ENCODE measurements at regions not wholly inside any gene's neighbourhood (a gene's known extent, or its start where the extent isn't known, plus 50 kb on each side); places are given as distances from the start of the nearest gene placed in this dataset.

- H3K79me2 ChIP-seq (ENCODE audit: insufficient read depth, low read length), result no peaks in the 10 kb centered on the region
- no peaks in the 10 kb centered on the region for H3K9me3 ChIP-seq (ENCODE audit: insufficient read depth, low read length, severe bottlenecking)
- H3K27ac ChIP-seq (ENCODE audit: low read length), result no peak overlapping the region
- DNase-seq (no peak), ATAC-seq (ENCODE audit: insufficient read depth, low read depth) (no peak)
- TF ChIP-seq EZH2 (IDR thresholded peaks at IDR 0.05; ENCODE audit: borderline replicate concordance, low read depth, low read length, severe bottlenecking) (no peak), CTCF (IDR thresholded peaks at IDR 0.05; ENCODE audit: borderline replicate concordance, extremely low read depth, low read length, poor library complexity, severe bottlenecking) (no peak)
- no peaks in the 10 kb centered on the region for H4K20me1 ChIP-seq (ENCODE audit: insufficient read depth, low read length)
- H3K9ac ChIP-seq (ENCODE audit: low read depth, low read length), result no peak overlapping the region
- no peak overlapping the region for H3K4me3 ChIP-seq (ENCODE audit: low read depth in 1 of 2, low read length in 2 of 2)
- H3K36me3 ChIP-seq (ENCODE audit: insufficient read depth, low read length), result no peaks in the 10 kb centered on the region
- no peaks in the 10 kb centered on the region for H3K4me1 ChIP-seq (ENCODE audit: insufficient read depth, low read length)
- no peak overlapping the region for H3K4me2 ChIP-seq (ENCODE audit: insufficient read depth, low read length)
- no peak overlapping the region for H2AFZ ChIP-seq (ENCODE audit: low read depth, low read length)
- H3K27me3 ChIP-seq (ENCODE audit: insufficient read depth, low read length, poor library complexity), result peaks cover 5% of the 10 kb centered on the region
These were observed 192.8 kb upstream of the CAMK1G start for GRCh38 chr1:209390764-209391163.

- H3K4me1 ChIP-seq (ENCODE audit: insufficient read depth, low read length), result no peaks in the 10 kb centered on the region
- H4K20me1 ChIP-seq (ENCODE audit: insufficient read depth, low read length), result no peaks in the 10 kb centered on the region
- H3K4me3 ChIP-seq (ENCODE audit: low read depth in 1 of 2, low read length in 2 of 2), result no peak overlapping the region
- TF ChIP-seq CTCF (IDR thresholded peaks at IDR 0.05; ENCODE audit: borderline replicate concordance, extremely low read depth, low read length, poor library complexity, severe bottlenecking) (no peak), EZH2 (IDR thresholded peaks at IDR 0.05; ENCODE audit: borderline replicate concordance, low read depth, low read length, severe bottlenecking) (no peak)
- DNase-seq (no peak), ATAC-seq (ENCODE audit: insufficient read depth, low read depth) (no peak)
- H3K27me3 ChIP-seq (ENCODE audit: insufficient read depth, low read length, poor library complexity), result peaks cover 8% of the 10 kb centered on the region
- no peak overlapping the region for H3K4me2 ChIP-seq (ENCODE audit: insufficient read depth, low read length)
- no peak overlapping the region for H3K9ac ChIP-seq (ENCODE audit: low read depth, low read length)
- no peaks in the 10 kb centered on the region for H3K9me3 ChIP-seq (ENCODE audit: insufficient read depth, low read length, severe bottlenecking)
- H2AFZ ChIP-seq (ENCODE audit: low read depth, low read length), result no peak overlapping the region
- no peaks in the 10 kb centered on the region for H3K36me3 ChIP-seq (ENCODE audit: insufficient read depth, low read length)
- no peaks in the 10 kb centered on the region for H3K79me2 ChIP-seq (ENCODE audit: insufficient read depth, low read length)
- H3K27ac ChIP-seq (ENCODE audit: low read length), result no peak overlapping the region
These were observed 191.7 kb upstream of the CAMK1G start for GRCh38 chr1:209391792-209392191.

- Histone ChIP-seq H3K9me3 (ENCODE audit: insufficient read depth, low read length, severe bottlenecking) (no peaks in the 10 kb centered on the region), H3K4me1 (ENCODE audit: insufficient read depth, low read length) (no peaks in the 10 kb centered on the region), H3K79me2 (ENCODE audit: insufficient read depth, low read length) (no peaks in the 10 kb centered on the region), H3K4me3 (ENCODE audit: low read depth in 1 of 2, low read length in 2 of 2) (no peak overlapping the region), H4K20me1 (ENCODE audit: insufficient read depth, low read length) (no peaks in the 10 kb centered on the region), H3K27ac (ENCODE audit: low read length) (no peak overlapping the region), H3K36me3 (ENCODE audit: insufficient read depth, low read length) (no peaks in the 10 kb centered on the region), H3K27me3 (ENCODE audit: insufficient read depth, low read length, poor library complexity) (peaks cover 28% of the 10 kb centered on the region), H3K4me2 (ENCODE audit: insufficient read depth, low read length) (no peak overlapping the region), H2AFZ (ENCODE audit: low read depth, low read length) (no peak overlapping the region), H3K9ac (ENCODE audit: low read depth, low read length) (no peak overlapping the region)
- ATAC-seq (ENCODE audit: insufficient read depth, low read depth), result no peak
- TF ChIP-seq CTCF (IDR thresholded peaks at IDR 0.05; ENCODE audit: borderline replicate concordance, extremely low read depth, low read length, poor library complexity, severe bottlenecking), result no peak
- no peak for TF ChIP-seq EZH2 (IDR thresholded peaks at IDR 0.05; ENCODE audit: borderline replicate concordance, low read depth, low read length, severe bottlenecking)
- DNase-seq, result no peak
These were observed 188.3 kb upstream of the CAMK1G start for GRCh38 chr1:209395169-209395568.

- no peak for ATAC-seq (ENCODE audit: insufficient read depth, low read depth)
These were observed 186.1 kb upstream of the CAMK1G start for GRCh38 chr1:209397371-209397770.

More at GRCh38 chr1:209397371-209397770, 186.1 kb upstream of the CAMK1G start:
- peaks cover 28% of the 10 kb centered on the region for H3K27me3 ChIP-seq (ENCODE audit: insufficient read depth, low read length, poor library complexity)
- H3K79me2 ChIP-seq (ENCODE audit: insufficient read depth, low read length), result no peaks in the 10 kb centered on the region
- TF ChIP-seq CTCF (IDR thresholded peaks at IDR 0.05; ENCODE audit: borderline replicate concordance, extremely low read depth, low read length, poor library complexity, severe bottlenecking) (no peak), EZH2 (IDR thresholded peaks at IDR 0.05; ENCODE audit: borderline replicate concordance, low read depth, low read length, severe bottlenecking) (no peak)
- H3K4me3 ChIP-seq (ENCODE audit: low read depth in 1 of 2, low read length in 2 of 2), result no peak overlapping the region
- H3K9ac ChIP-seq (ENCODE audit: low read depth, low read length), result no peak overlapping the region
- no peaks in the 10 kb centered on the region for H3K4me1 ChIP-seq (ENCODE audit: insufficient read depth, low read length)
- DNase-seq, result no peak
- H3K27ac ChIP-seq (ENCODE audit: low read length), result no peak overlapping the region
- no peak overlapping the region for H3K4me2 ChIP-seq (ENCODE audit: insufficient read depth, low read length)
- H3K36me3 ChIP-seq (ENCODE audit: insufficient read depth, low read length), result no peaks in the 10 kb centered on the region
- H4K20me1 ChIP-seq (ENCODE audit: insufficient read depth, low read length), result no peaks in the 10 kb centered on the region
- H3K9me3 ChIP-seq (ENCODE audit: insufficient read depth, low read length, severe bottlenecking), result no peaks in the 10 kb centered on the region
- H2AFZ ChIP-seq (ENCODE audit: low read depth, low read length), result no peak overlapping the region

All from DND-41 (cell line).